OCI-LY7 (cell line): ENCODE measurements at regions not wholly inside any gene's neighbourhood (a gene's known extent, or its start where the extent isn't known, plus 50 kb on each side); places are given as distances from the start of the nearest gene placed in this dataset.
"Not testable (repeated sequence)": the region's sequence is repeated elsewhere in the genome, so short reads cannot be mapped to it uniquely, and the experiment has no call there.

ENCODE experiments used
- BruUV-seq: library from RNA; stranded (reverse); fragments of 400-500 nt; replicated peaks from 2 replicates; lab custom pipeline; 2021; lab: Mats Ljungman, UMichigan
- CTCF ChIA-PET: fragments of 300-600 bp; sonication (Branson Sonifier 250); formaldehyde crosslinking; loops from one replicate; lab custom pipeline; 2022; ENCODE audit warnings: antibody characterized with exemption; ENCODE audit not compliant: unreplicated experiment; lab: Charles Lee
- POLR2A ChIA-PET: fragments of 300-600 bp; sonication (Branson Sonifier 250); formaldehyde crosslinking; loops from one replicate; lab custom pipeline; 2022; ENCODE audit warnings: antibody characterized with exemption; lab: Charles Lee
- DNase-seq: peaks from one replicate; pipeline ENCODE4 v3.0.0-alpha.2; 2015; ENCODE audit warnings: low spot score
- H2AFZ ChIP-seq: fragments of 200-600 bp; sonication (generic), shearing (Covaris generic); 2 replicates; pipeline ENCODE4 v1.6.1; 2014; ENCODE audit warnings: mild to moderate bottlenecking, antibody characterized with exemption, low read length, moderate library complexity
- H3K27ac ChIP-seq: fragments of 200-600 bp; sonication (generic); 2 replicates; pipeline ENCODE4 v1.5.1; 2014; ENCODE audit warnings: mixed run types, low read depth, mild to moderate bottlenecking, moderate library complexity, low read length, inconsistent platforms; ENCODE audit not compliant: poor library complexity, severe bottlenecking
- H3K36me3 ChIP-seq: fragments of 200-600 bp; sonication (generic); 2 replicates; pipeline ENCODE4 v1.6.1; 2014; ENCODE audit warnings: mild to moderate bottlenecking, antibody characterized with exemption, low read length, moderate library complexity, mixed read lengths; ENCODE audit not compliant: insufficient read depth
- H3K4me1 ChIP-seq: fragments of 200-600 bp; sonication (generic); 2 replicates; pipeline ENCODE4 v1.5.1; 2014; ENCODE audit warnings: mild to moderate bottlenecking, low read length; ENCODE audit not compliant: insufficient read depth, poor library complexity, severe bottlenecking
- H3K4me2 ChIP-seq: fragments of 200-600 bp; sonication (generic); 2 replicates; pipeline ENCODE4 v1.6.1; 2014; ENCODE audit warnings: mild to moderate bottlenecking, low read length
- H3K4me3 ChIP-seq: fragments of 200-600 bp; sonication (generic); 2 replicates; pipeline ENCODE4 v1.5.1; 2014; ENCODE audit warnings: mild to moderate bottlenecking, low read depth, low read length; ENCODE audit not compliant: poor library complexity, severe bottlenecking
- H3K79me2 ChIP-seq: fragments of 200-600 bp; sonication (generic); 2 replicates; pipeline ENCODE4 v1.6.1; 2016; ENCODE audit warnings: low read depth, mild to moderate bottlenecking, low read length, moderate library complexity, mixed read lengths; ENCODE audit not compliant: insufficient read depth
- H3K9me2 ChIP-seq: fragments of 200-600 bp; sonication (generic); 2 replicates; pipeline ENCODE4 v1.6.1; 2016; ENCODE audit warnings: mild to moderate bottlenecking, low read length, mixed read lengths; ENCODE audit not compliant: insufficient read depth
- H3K9me3 ChIP-seq: fragments of 200-600 bp; sonication (generic); 2 replicates; pipeline ENCODE4 v1.6.1; 2014; ENCODE audit warnings: mild to moderate bottlenecking, mixed run types, low read length, mixed read lengths
- H4K20me1 ChIP-seq: fragments of 200-600 bp; sonication (generic); 2 replicates; pipeline ENCODE4 v1.6.1; 2014; ENCODE audit warnings: mild to moderate bottlenecking, antibody characterized with exemption, low read length, moderate library complexity, mixed read lengths; ENCODE audit not compliant: insufficient read depth
- CTCF ChIP-seq: fragments of 200-600 bp; sonication (generic); conservative IDR thresholded peaks from 2 replicates; pipeline ENCODE4 v1.5.1; 2014; ENCODE audit warnings: mild to moderate bottlenecking, antibody characterized with exemption, low read length, moderate library complexity, mixed read lengths
- EZH2phosphoT487 ChIP-seq: fragments of 200-600 bp; sonication (generic); IDR thresholded peaks from 2 replicates; pipeline ENCODE4 v1.6.1; 2018; ENCODE audit warnings: low read depth, borderline replicate concordance, mild to moderate bottlenecking, mixed run types, antibody characterized with exemption, low read length, moderate library complexity, mixed read lengths
- intact Hi-C: fragments of 100-400 bp; cut with micrococcal nuclease; formaldehyde crosslinking; loops from one replicate; pipeline ENCODE4 v1.10.0; 2022; ENCODE audit not compliant: unreplicated experiment

GRCh38 chr3:184500344-184500923, 61.2 kb upstream of the EPHB3 start:
- H4K20me1 ChIP-seq, result no peaks in the 10 kb centered on the region
- no peak for DNase-seq

GRCh38 chr3:184502123-184502667, 59.4 kb upstream of the EPHB3 start:
- Histone ChIP-seq H2AFZ (no peak overlapping the region), H3K36me3 (no peaks in the 10 kb centered on the region), H3K79me2 (no peaks in the 10 kb centered on the region), H3K4me3 (no peak overlapping the region), H4K20me1 (no peaks in the 10 kb centered on the region), H3K9me2 (no peaks in the 10 kb centered on the region), H3K4me1 (no peaks in the 10 kb centered on the region), H3K27ac (no peak overlapping the region), H3K9me3 (no peaks in the 10 kb centered on the region), H3K4me2 (no peak overlapping the region)
- no TSS peak for BruUV-seq
- DNase-seq, result no peak
- no peak for TF ChIP-seq EZH2phosphoT487
- TF ChIP-seq CTCF, result no peak
- intact Hi-C loops, result no loop called here
- ChIA-PET CTCF (no interaction called here), POLR2A (interaction anchor here (0.6 kb wide), 1 partner anchor 40 kb away, joined by 3 read pairs; no protein-coding TSS in a partner anchor)

More at GRCh38 chr3:184500344-184500923, 61.2 kb upstream of the EPHB3 start:
- H3K9me2 ChIP-seq, result no peaks in the 10 kb centered on the region
- H3K4me3 ChIP-seq, result no peak overlapping the region
- ChIA-PET CTCF (no interaction called here), POLR2A (no interaction called here)
- no peaks in the 10 kb centered on the region for H3K36me3 ChIP-seq
- H2AFZ ChIP-seq, result no peak overlapping the region
- no TSS peak for BruUV-seq
- H3K4me2 ChIP-seq, result no peak overlapping the region
- H3K27ac ChIP-seq, result no peak overlapping the region
- intact Hi-C loops, result no loop called here
- TF ChIP-seq EZH2phosphoT487 (no peak), CTCF (no peak)
- H3K9me3 ChIP-seq, result no peaks in the 10 kb centered on the region
- H3K4me1 ChIP-seq, result no peaks in the 10 kb centered on the region
- no peaks in the 10 kb centered on the region for H3K79me2 ChIP-seq

- H3K27ac ChIP-seq, CTCF ChIA-PET, H2AFZ ChIP-seq, H3K4me2 ChIP-seq, H3K4me1 ChIP-seq, H3K9me3 ChIP-seq, H3K79me2 ChIP-seq, BruUV-seq, H3K9me2 ChIP-seq, DNase-seq, intact Hi-C loops, H3K36me3 ChIP-seq, H3K4me3 ChIP-seq, H4K20me1 ChIP-seq: not testable (repeated sequence)
- POLR2A ChIA-PET, result interaction anchor here (0.6 kb wide), 1 partner anchor 41 kb away, joined by 3 read pairs; no protein-coding TSS in a partner anchor
Observed at GRCh38 chr3:184502841-184503240, 58.7 kb upstream of the EPHB3 start.
